ENCODE measurements at regions not wholly inside any gene's neighbourhood (a gene's known extent, or its start where the extent isn't known, plus 50 kb on each side); places are given as distances from the start of the nearest gene placed in this dataset.
"Not testable (repeated sequence)": the region's sequence is repeated elsewhere in the genome, so short reads cannot be mapped to it uniquely, and the experiment has no call there.

DNA sequence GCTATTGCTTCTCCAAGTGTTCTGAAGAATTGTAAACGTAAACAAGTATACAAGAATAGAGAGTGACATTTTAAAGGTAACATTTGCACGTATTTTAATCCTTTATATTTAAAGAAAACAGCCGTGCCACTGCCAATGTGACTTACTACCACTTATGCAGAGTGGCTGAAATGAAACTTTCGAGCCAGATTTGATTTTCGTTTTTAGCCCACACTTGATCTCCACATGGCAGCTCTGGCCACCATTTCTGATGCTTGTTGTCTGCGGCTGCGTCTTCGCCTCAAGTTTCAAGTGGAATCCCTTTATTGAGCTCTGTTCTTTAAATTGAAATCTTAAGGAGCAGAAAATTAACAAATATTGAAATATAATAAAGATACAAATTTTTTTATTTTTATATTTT is 70.0 kb downstream of the ELAPOR2 start:
- no peak overlapping the region for H3K27ac ChIP-seq
- H3K36me3 ChIP-seq, result no peaks in the 10 kb centered on the region
- no peak for TF ChIP-seq CTCF (IDR thresholded peaks at IDR 0.05)
- no peaks in the 10 kb centered on the region for H3K4me1 ChIP-seq
- no peak for DNase-seq (ENCODE audit: low spot score)
- peaks cover 0 to 19% of the 10 kb centered on the region in 2 donors for H3K9me3 ChIP-seq
- no peak overlapping the region for H3K4me3 ChIP-seq
- H3K27me3 ChIP-seq, result no peaks in the 10 kb centered on the region

- H3K9me3 ChIP-seq, result peaks cover 0 to 26% of the 10 kb centered on the region in 2 donors
- not testable (repeated sequence) for H3K4me3 ChIP-seq; H3K27me3 ChIP-seq; H3K27ac ChIP-seq; H3K4me1 ChIP-seq; H3K36me3 ChIP-seq; DNase-seq (ENCODE audit: low spot score)
Measured at GRCh38 chr7:86987834-86988233, 71.6 kb downstream of the ELAPOR2 start.

- H3K27ac ChIP-seq; H3K4me3 ChIP-seq; H3K4me1 ChIP-seq; DNase-seq (ENCODE audit: low spot score); H3K27me3 ChIP-seq; H3K36me3 ChIP-seq: not testable (repeated sequence)
- peaks cover 0 to 26% of the 10 kb centered on the region in 2 donors for H3K9me3 ChIP-seq
Measured at GRCh38 chr7:86987358-86987757, 72.1 kb downstream of the ELAPOR2 start.

DNA sequence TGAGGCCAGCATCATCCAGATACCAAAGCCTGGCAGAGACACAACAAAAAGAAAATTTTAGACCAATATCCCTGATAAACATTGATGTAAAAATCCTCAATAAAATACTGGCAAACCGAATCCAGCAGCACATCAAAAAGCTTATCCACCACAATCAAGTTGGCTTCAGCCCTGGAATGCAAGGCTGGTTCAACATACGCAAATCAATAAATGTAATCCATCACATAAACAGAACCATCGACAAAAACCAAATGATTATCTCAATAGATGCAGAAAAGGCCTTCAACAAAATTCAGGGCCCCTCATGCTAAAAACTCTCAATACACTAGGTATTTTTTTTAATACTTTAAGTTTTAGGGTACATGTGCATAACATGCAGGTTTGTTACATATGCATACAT is 74.1 kb downstream of the ELAPOR2 start:
- not testable (repeated sequence) for H3K36me3 ChIP-seq; H3K27ac ChIP-seq; DNase-seq (ENCODE audit: low spot score); H3K4me3 ChIP-seq; H3K27me3 ChIP-seq; H3K4me1 ChIP-seq
- H3K9me3 ChIP-seq, result peaks cover 0 to 26% of the 10 kb centered on the region in 2 donors

GRCh38 chr7:86983654-86984053 is 75.8 kb downstream of the ELAPOR2 start:
- H3K4me3 ChIP-seq; H3K36me3 ChIP-seq; H3K4me1 ChIP-seq; H3K27me3 ChIP-seq; H3K27ac ChIP-seq; DNase-seq (ENCODE audit: low spot score): not testable (repeated sequence)
- H3K9me3 ChIP-seq, result peaks cover 0 to 26% of the 10 kb centered on the region in 2 donors

DNA sequence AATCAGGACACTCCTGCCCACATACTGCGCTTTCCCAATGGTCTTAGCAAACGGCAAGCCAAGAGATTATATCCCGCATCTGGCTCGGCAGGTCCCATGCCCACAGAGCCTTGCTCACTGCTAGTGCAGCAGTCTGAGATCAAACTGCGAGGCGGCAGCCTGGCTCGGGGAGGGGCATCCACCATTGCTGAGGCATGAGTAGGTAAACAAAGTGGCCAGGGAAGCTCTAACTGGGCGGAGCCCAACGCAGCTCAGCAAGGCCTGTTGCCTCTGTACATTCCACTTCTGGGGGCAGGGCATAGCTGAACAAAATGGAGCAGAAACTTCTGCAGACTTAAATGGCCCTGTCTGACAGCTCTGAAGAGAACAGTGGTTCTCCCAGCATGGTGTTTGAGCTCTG is 77.5 kb downstream of the ELAPOR2 start:
- H3K27me3 ChIP-seq; DNase-seq (ENCODE audit: low spot score); H3K4me1 ChIP-seq; H3K4me3 ChIP-seq; H3K36me3 ChIP-seq; H3K27ac ChIP-seq: not testable (repeated sequence)
- peaks cover 0 to 19% of the 10 kb centered on the region in 2 donors for H3K9me3 ChIP-seq

DNA sequence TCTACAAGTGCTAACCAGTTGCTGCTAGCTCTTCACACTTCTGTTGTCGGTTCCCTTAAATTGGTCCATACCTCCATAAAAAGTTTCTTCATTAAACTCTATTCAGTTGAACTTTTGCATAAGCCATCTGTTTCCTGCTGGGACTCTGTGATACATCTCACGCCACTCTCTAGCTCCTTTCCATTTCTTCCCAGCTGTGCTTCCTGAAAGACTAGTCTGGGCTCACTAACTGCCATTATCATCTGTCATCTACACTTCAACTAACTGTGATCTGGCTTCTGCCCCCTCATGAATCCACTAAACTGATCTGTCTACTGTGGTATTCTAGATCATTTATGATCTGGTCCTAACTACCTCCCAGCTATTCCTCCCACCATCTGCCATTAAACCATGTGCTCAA is 78.3 kb downstream of the ELAPOR2 start:
- Histone ChIP-seq H3K9me3 (peaks cover 0 to 19% of the 10 kb centered on the region in 2 donors), H3K36me3 (no peaks in the 10 kb centered on the region), H3K4me3 (no peak overlapping the region), H3K27me3 (no peaks in the 10 kb centered on the region), H3K4me1 (peaks cover 0 to 7% of the 10 kb centered on the region in 2 donors), H3K27ac (no peak overlapping the region)
- no peak for TF ChIP-seq CTCF (IDR thresholded peaks at IDR 0.05)
- no peak for DNase-seq (ENCODE audit: low spot score)

GRCh38 chr7:86980223-86980622 is 79.2 kb downstream of the ELAPOR2 start:
- no peak for DNase-seq (ENCODE audit: low spot score)
- Histone ChIP-seq H3K27me3 (no peaks in the 10 kb centered on the region), H3K36me3 (no peaks in the 10 kb centered on the region), H3K4me1 (peaks cover 0 to 7% of the 10 kb centered on the region in 2 donors), H3K27ac (no peak overlapping the region), H3K9me3 (peaks cover 0 to 13% of the 10 kb centered on the region in 2 donors), H3K4me3 (no peak overlapping the region)
- no peak for TF ChIP-seq CTCF (IDR thresholded peaks at IDR 0.05)
